ENCODE measurements at regions not wholly inside any gene's neighbourhood (a gene's known extent, or its start where the extent isn't known, plus 50 kb on each side); places are given as distances from the start of the nearest gene placed in this dataset.

DNA sequence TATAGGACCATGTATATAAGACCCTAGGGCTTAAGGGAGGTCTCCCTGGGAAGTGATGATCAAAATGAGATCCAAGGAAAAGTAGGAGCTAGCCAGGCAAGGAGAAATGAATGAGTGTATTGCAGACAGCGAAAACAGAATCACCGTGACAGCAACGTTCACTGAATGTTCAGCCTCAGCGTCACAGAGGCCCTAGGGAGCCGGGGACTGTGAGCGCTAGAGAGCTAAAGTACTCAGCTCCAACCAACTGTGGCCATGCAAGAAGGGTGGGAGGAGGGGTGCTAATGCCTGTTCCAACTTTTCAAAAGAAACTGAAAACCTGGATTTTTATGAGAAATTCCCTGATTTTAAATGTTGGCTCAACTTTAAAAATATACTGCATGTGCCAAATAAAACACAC, 105.5 kb upstream of the CCND2 start:
- TF ChIP-seq, protein P1, sequence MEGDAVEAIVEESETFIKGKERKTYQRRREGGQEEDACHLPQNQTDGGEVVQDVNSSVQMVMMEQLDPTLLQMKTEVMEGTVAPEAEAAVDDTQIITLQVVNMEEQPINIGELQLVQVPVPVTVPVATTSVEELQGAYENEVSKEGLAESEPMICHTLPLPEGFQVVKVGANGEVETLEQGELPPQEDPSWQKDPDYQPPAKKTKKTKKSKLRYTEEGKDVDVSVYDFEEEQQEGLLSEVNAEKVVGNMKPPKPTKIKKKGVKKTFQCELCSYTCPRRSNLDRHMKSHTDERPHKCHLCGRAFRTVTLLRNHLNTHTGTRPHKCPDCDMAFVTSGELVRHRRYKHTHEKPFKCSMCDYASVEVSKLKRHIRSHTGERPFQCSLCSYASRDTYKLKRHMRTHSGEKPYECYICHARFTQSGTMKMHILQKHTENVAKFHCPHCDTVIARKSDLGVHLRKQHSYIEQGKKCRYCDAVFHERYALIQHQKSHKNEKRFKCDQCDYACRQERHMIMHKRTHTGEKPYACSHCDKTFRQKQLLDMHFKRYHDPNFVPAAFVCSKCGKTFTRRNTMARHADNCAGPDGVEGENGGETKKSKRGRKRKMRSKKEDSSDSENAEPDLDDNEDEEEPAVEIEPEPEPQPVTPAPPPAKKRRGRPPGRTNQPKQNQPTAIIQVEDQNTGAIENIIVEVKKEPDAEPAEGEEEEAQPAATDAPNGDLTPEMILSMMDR (conservative IDR thresholded peaks at IDR 0.05; ENCODE audit: low read depth, low read length) = no peak
- no peak for TF ChIP-seq EZH2 (IDR thresholded peaks at IDR 0.05; ENCODE audit: borderline replicate concordance, low read depth, low read length, poor library complexity, severe bottlenecking)

All from A673 (cell line).